Activated CD8-positive, alpha-beta T cell treated with anti-CD3 and anti-CD28 coated beads for 36 hours (primary cell): ENCODE measurements at regions not wholly inside any gene's neighbourhood (a gene's known extent, or its start where the extent isn't known, plus 50 kb on each side); places are given as distances from the start of the nearest gene placed in this dataset.

Experiments used
- ATAC-seq: fragments of 200-7000 bp; cut with Tn5 transposase; one replicate; pipeline ENCODE4 v1.10.0; 2021; ENCODE audit warnings: mild to moderate bottlenecking, moderate library complexity
- CTCF ChIA-PET: fragments of 350-600 bp; sonication (Branson Sonifier 250); formaldehyde crosslinking; loops from one replicate; lab custom pipeline; 2021; ENCODE audit warnings: antibody characterized with exemption; lab: Charles Lee
- POLR2A ChIA-PET: fragments of 350-600 bp; sonication (Branson Sonifier 250); formaldehyde crosslinking; loops from one replicate; lab custom pipeline; 2021; ENCODE audit warnings: antibody characterized with exemption; lab: Charles Lee
- DNase-seq: peaks from one replicate; pipeline ENCODE4 v3.0.0-alpha.2; 2020
- H3K27ac Mint-ChIP-seq: one replicate; pipeline ENCODE4 v1.8.0; 2021; ENCODE audit warnings: mild to moderate bottlenecking, mixed read lengths
- H3K27me3 Mint-ChIP-seq: one replicate; pipeline ENCODE4 v1.8.0; 2021; ENCODE audit warnings: mixed read lengths
- H3K36me3 Mint-ChIP-seq: one replicate; pipeline ENCODE4 v1.8.0; 2021; ENCODE audit warnings: low read depth, mixed read lengths
- H3K4me1 Mint-ChIP-seq: one replicate; pipeline ENCODE4 v1.8.0; 2021; ENCODE audit warnings: low read depth, mixed read lengths
- H3K4me3 Mint-ChIP-seq: one replicate; pipeline ENCODE4 v1.8.0; 2021; ENCODE audit warnings: mild to moderate bottlenecking, moderate library complexity, mixed read lengths
- H3K9me3 Mint-ChIP-seq: one replicate; pipeline ENCODE4 v1.8.0; 2021; ENCODE audit warnings: mixed read lengths
- CTCF ChIP-seq: fragments of 200-600 bp; IDR thresholded peaks from one replicate; pipeline ENCODE4 v1.8.0; 2022; ENCODE audit warnings: antibody characterized with exemption, mild to moderate bottlenecking
- intact Hi-C: fragments of 100-400 bp; cut with micrococcal nuclease; formaldehyde crosslinking; loops from one replicate; pipeline ENCODE4 v1.10.0; 2022

- no peak for TF ChIP-seq CTCF
- Mint-ChIP-seq H3K27me3 (peaks cover 7% of the 10 kb centered on the region), H3K36me3 (no peaks in the 10 kb centered on the region), H3K9me3 (no peaks in the 10 kb centered on the region), H3K27ac (no peak overlapping the region), H3K4me1 (no peaks in the 10 kb centered on the region), H3K4me3 (no peak overlapping the region)
- POLR2A ChIA-PET, result no interaction called here
- ATAC-seq (no peak), DNase-seq (no peak)
- CTCF ChIA-PET, result interaction anchor here (0.9 to 2.4 kb wide), 2 partner anchors 16 to 1121 kb away, joined by 3 to 15 read pairs; no protein-coding TSS in a partner anchor
- intact Hi-C loops, result no loop called here
Observed at GRCh38 chr6:74087899-74088298, 391.9 kb downstream of the CD109 start.

- intact Hi-C loops, result no loop called here
- no peak for DNase-seq
- no peak overlapping the region for H3K27ac Mint-ChIP-seq
- TF ChIP-seq CTCF, result no peak
- no peak for ATAC-seq
- ChIA-PET POLR2A (no interaction called here), CTCF (no interaction called here)
- no peaks in the 10 kb centered on the region for H3K9me3 Mint-ChIP-seq
- H3K27me3 Mint-ChIP-seq, result no peaks in the 10 kb centered on the region
- H3K4me3 Mint-ChIP-seq, result no peak overlapping the region
- no peaks in the 10 kb centered on the region for H3K4me1 Mint-ChIP-seq
- no peaks in the 10 kb centered on the region for H3K36me3 Mint-ChIP-seq
Observed at GRCh38 chr6:74075896-74076295, 379.9 kb downstream of the CD109 start.

GRCh38 chr6:74075323-74075722 lies 379.3 kb downstream of the CD109 start:
- ChIA-PET CTCF (no interaction called here), POLR2A (no interaction called here)
- Mint-ChIP-seq H3K27me3 (no peaks in the 10 kb centered on the region), H3K36me3 (no peaks in the 10 kb centered on the region), H3K4me1 (no peaks in the 10 kb centered on the region), H3K27ac (no peak overlapping the region), H3K9me3 (no peaks in the 10 kb centered on the region), H3K4me3 (no peak overlapping the region)
- ATAC-seq (no peak), DNase-seq (no peak)
- TF ChIP-seq CTCF, result no peak
- intact Hi-C loops, result no loop called here

- ATAC-seq (no peak), DNase-seq (no peak)
- ChIA-PET POLR2A (interaction anchor here (0.7 kb wide), 1 partner anchor 1923 kb away, joined by 4 read pairs; no protein-coding TSS in a partner anchor), CTCF (interaction anchor here (0.5 kb wide), 1 partner anchor 89 kb away, joined by 3 read pairs; no protein-coding TSS in a partner anchor)
- Mint-ChIP-seq H3K27me3 (no peaks in the 10 kb centered on the region), H3K9me3 (no peaks in the 10 kb centered on the region), H3K4me3 (no peak overlapping the region), H3K4me1 (no peaks in the 10 kb centered on the region), H3K27ac (no peak overlapping the region), H3K36me3 (no peaks in the 10 kb centered on the region)
- no peak for TF ChIP-seq CTCF
- intact Hi-C loops, result no loop called here
Observed at GRCh38 chr6:74074645-74075044, 378.6 kb downstream of the CD109 start.

GRCh38 chr6:74073999-74074398 lies 378.0 kb downstream of the CD109 start:
- Mint-ChIP-seq H3K36me3 (no peaks in the 10 kb centered on the region), H3K4me1 (no peaks in the 10 kb centered on the region), H3K4me3 (no peak overlapping the region), H3K9me3 (no peaks in the 10 kb centered on the region), H3K27me3 (no peaks in the 10 kb centered on the region), H3K27ac (no peak overlapping the region)
- CTCF ChIA-PET, result no interaction called here
- intact Hi-C loops, result no loop called here
- DNase-seq (no peak), ATAC-seq (no peak)
- TF ChIP-seq CTCF, result no peak
- POLR2A ChIA-PET, result no interaction called here
